ENCODE measurements at regions not wholly inside any gene's neighbourhood (a gene's known extent, or its start where the extent isn't known, plus 50 kb on each side); places are given as distances from the start of the nearest gene placed in this dataset.

GRCh38 chr1:220367833-220368232 is 95.6 kb upstream of the RAB3GAP2 start:
- TF ChIP-seq CTCF (IDR thresholded peaks at IDR 0.05; ENCODE audit: low read depth, low read length, missing control alignments): no peak
- no peak for DNase-seq (ENCODE audit: low read depth)
- H3K4me3 ChIP-seq (ENCODE audit: low read depth, low read length): no peak overlapping the region

GRCh38 chr1:220366269-220366668 is 94.0 kb upstream of the RAB3GAP2 start:
- DNase-seq (ENCODE audit: low read depth): no peak
- no peak for TF ChIP-seq CTCF (IDR thresholded peaks at IDR 0.05; ENCODE audit: low read depth, low read length, missing control alignments)
- H3K4me3 ChIP-seq (ENCODE audit: low read depth, low read length): no peak overlapping the region

- TF ChIP-seq CTCF (IDR thresholded peaks at IDR 0.05; ENCODE audit: low read depth, low read length, missing control alignments): no peak
- no peak overlapping the region for H3K4me3 ChIP-seq (ENCODE audit: low read depth, low read length)
- DNase-seq (ENCODE audit: low read depth): no peak
Observed at GRCh38 chr1:220363196-220363837, 91.1 kb upstream of the RAB3GAP2 start.

GRCh38 chr1:220356981-220357850 is 85.0 kb upstream of the RAB3GAP2 start:
- H3K4me3 ChIP-seq (ENCODE audit: low read depth, low read length): no peak overlapping the region

GRCh38 chr1:220353229-220354012 is 81.2 kb upstream of the RAB3GAP2 start:
- TF ChIP-seq CTCF (IDR thresholded peaks at IDR 0.05; ENCODE audit: low read depth, low read length, missing control alignments): peak; percentile 15
- no peak for DNase-seq (ENCODE audit: low read depth)
- H3K4me3 ChIP-seq (ENCODE audit: low read depth, low read length): no peak overlapping the region

More at GRCh38 chr1:220356981-220357850, 85.0 kb upstream of the RAB3GAP2 start:
- DNase-seq (ENCODE audit: low read depth): no peak
- no peak for TF ChIP-seq CTCF (IDR thresholded peaks at IDR 0.05; ENCODE audit: low read depth, low read length, missing control alignments)

GRCh38 chr1:220348211-220348610 is 76.0 kb upstream of the RAB3GAP2 start:
- no peak for TF ChIP-seq CTCF (IDR thresholded peaks at IDR 0.05; ENCODE audit: low read depth, low read length, missing control alignments)
- H3K4me3 ChIP-seq (ENCODE audit: low read depth, low read length): no peak overlapping the region
- DNase-seq (ENCODE audit: low read depth): no peak
